GM21381 (cell line): ENCODE measurements at regions not wholly inside any gene's neighbourhood (a gene's known extent, or its start where the extent isn't known, plus 50 kb on each side); places are given as distances from the start of the nearest gene placed in this dataset.
"Not testable (repeated sequence)": the region's sequence is repeated elsewhere in the genome, so short reads cannot be mapped to it uniquely, and the experiment has no call there.

ENCODE experiments used
- ATAC-seq: cut with Tn5 transposase; IDR thresholded peaks from one replicate; pipeline ENCODE4 v1.9.1; 2021; ENCODE audit warnings: mild to moderate bottlenecking, moderate library complexity; ENCODE audit not compliant: unreplicated experiment

- ATAC-seq = no peak
These were observed 368.5 kb upstream of the NT5C1B start for GRCh38 chr2:18957909-18958308.

- ATAC-seq = no peak
These were observed 361.0 kb upstream of the NT5C1B start for GRCh38 chr2:18950361-18950851.

GRCh38 chr2:18949871-18950270 lies 360.5 kb upstream of the NT5C1B start:
- ATAC-seq = no peak

GRCh38 chr2:18940184-18940583 lies 350.8 kb upstream of the NT5C1B start:
- peak; percentile 84 for ATAC-seq

- not testable (repeated sequence) for ATAC-seq
These were observed 350.4 kb upstream of the NT5C1B start for GRCh38 chr2:18939740-18940139.

- ATAC-seq = no peak
These were observed 345.5 kb upstream of the NT5C1B start for GRCh38 chr2:18934886-18935285.

- ATAC-seq = no peak
These were observed 343.5 kb upstream of the NT5C1B start for GRCh38 chr2:18932853-18933252.

GRCh38 chr2:18930971-18931370 lies 341.6 kb upstream of the NT5C1B start:
- ATAC-seq = no peak

GRCh38 chr2:18927525-18928232 lies 338.3 kb upstream of the NT5C1B start:
- no peak for ATAC-seq

- no peak for ATAC-seq
These were observed 337.5 kb upstream of the NT5C1B start for GRCh38 chr2:18926631-18927524.

- no peak for ATAC-seq
These were observed 335.9 kb upstream of the NT5C1B start for GRCh38 chr2:18925296-18925695.

- ATAC-seq = no peak
These were observed 335.5 kb upstream of the NT5C1B start for GRCh38 chr2:18924886-18925285.

GRCh38 chr2:18924386-18924785 lies 335.0 kb upstream of the NT5C1B start:
- ATAC-seq = no peak

GRCh38 chr2:18922276-18922675 lies 332.9 kb upstream of the NT5C1B start:
- no peak for ATAC-seq

- ATAC-seq = no peak
These were observed 328.9 kb upstream of the NT5C1B start for GRCh38 chr2:18918280-18918679.

GRCh38 chr2:18915227-18915626 lies 325.9 kb upstream of the NT5C1B start:
- ATAC-seq = no peak

- no peak for ATAC-seq
These were observed 324.1 kb upstream of the NT5C1B start for GRCh38 chr2:18913512-18913911.

- ATAC-seq = no peak
These were observed 323.0 kb upstream of the NT5C1B start for GRCh38 chr2:18912225-18912888.

GRCh38 chr2:18911416-18911815 lies 322.0 kb upstream of the NT5C1B start:
- no peak for ATAC-seq

GRCh38 chr2:18910843-18911242 lies 321.5 kb upstream of the NT5C1B start:
- ATAC-seq = no peak

- no peak for ATAC-seq
These were observed 318.6 kb upstream of the NT5C1B start for GRCh38 chr2:18907937-18908336.
